Esophagus muscularis mucosa (tissue), 3 donors: ENCODE measurements at regions not wholly inside any gene's neighbourhood (a gene's known extent, or its start where the extent isn't known, plus 50 kb on each side); places are given as distances from the start of the nearest gene placed in this dataset.

Source experiments
- CTCF ChIP-seq, 3 experiments: fragments of 200-600 bp in 2 of 3; fragments of 450-650 bp in 1 of 3; sonication (generic) in 2 of 3; IDR thresholded peaks; one replicate each; pipeline ENCODE4 v1.5.1; 2017 to 2019; ENCODE audit warnings: antibody characterized with exemption in 3 of 3, mild to moderate bottlenecking in 2 of 3, moderate library complexity in 1 of 3
- POLR2A ChIP-seq: fragments of 450-650 bp; IDR thresholded peaks from one replicate; pipeline ENCODE4 v1.6.1; 2017; ENCODE audit warnings: antibody characterized with exemption, moderate library complexity, mild to moderate bottlenecking, low read depth

- TF ChIP-seq POLR2A (no peak), CTCF (IDR thresholded peaks at IDR 0.05) (no peak)
Observed at GRCh38 chr17:33522623-33523022, 229.5 kb upstream of the ASIC2 start.
